GM21723 (cell line): ENCODE measurements at regions not wholly inside any gene's neighbourhood (a gene's known extent, or its start where the extent isn't known, plus 50 kb on each side); places are given as distances from the start of the nearest gene placed in this dataset.
"Not testable (repeated sequence)": the region's sequence is repeated elsewhere in the genome, so short reads cannot be mapped to it uniquely, and the experiment has no call there.

Source experiments
- ATAC-seq: cut with Tn5 transposase; IDR thresholded peaks from one replicate; pipeline ENCODE4 v1.9.1; 2021; ENCODE audit warnings: mild to moderate bottlenecking, moderate library complexity; ENCODE audit not compliant: unreplicated experiment

GRCh38 chr2:20499387-20499786 lies 52.5 kb downstream of the RHOB start:
- no peak for ATAC-seq

- ATAC-seq: no peak
Measured at GRCh38 chr2:20501974-20502373, 55.1 kb downstream of the RHOB start.

- not testable (repeated sequence) for ATAC-seq
Measured at GRCh38 chr2:20502496-20502895, 55.6 kb downstream of the RHOB start.

- no peak for ATAC-seq
Measured at GRCh38 chr2:20504174-20504573, 57.3 kb downstream of the RHOB start.

GRCh38 chr2:20506201-20506685 lies 59.4 kb downstream of the RHOB start:
- ATAC-seq: no peak

GRCh38 chr2:20507166-20507692 lies 60.4 kb downstream of the RHOB start:
- peak; percentile 97 for ATAC-seq

- ATAC-seq: no peak
Measured at GRCh38 chr2:20507711-20508110, 60.8 kb downstream of the RHOB start.

GRCh38 chr2:20509301-20509769 lies 62.5 kb downstream of the RHOB start:
- ATAC-seq: no peak

- ATAC-seq: no peak
Measured at GRCh38 chr2:20509770-20510490, 63.1 kb downstream of the RHOB start.

- ATAC-seq: no peak
Measured at GRCh38 chr2:20511130-20511529, 64.3 kb downstream of the RHOB start.

GRCh38 chr2:20512061-20512605 lies 65.3 kb downstream of the RHOB start:
- no peak for ATAC-seq

GRCh38 chr2:20513946-20514345 lies 67.1 kb downstream of the RHOB start:
- no peak for ATAC-seq

- ATAC-seq: no peak
Measured at GRCh38 chr2:20514596-20515269, 67.9 kb downstream of the RHOB start.

- ATAC-seq: no peak
Measured at GRCh38 chr2:20515290-20516220, 68.7 kb downstream of the RHOB start.

GRCh38 chr2:20516291-20516645 lies 69.4 kb downstream of the RHOB start:
- no peak for ATAC-seq

GRCh38 chr2:20516646-20517341 lies 69.9 kb downstream of the RHOB start:
- ATAC-seq: peak; percentile 94

- ATAC-seq: no peak
Measured at GRCh38 chr2:20519309-20519708, 72.4 kb downstream of the RHOB start.

- no peak for ATAC-seq
Measured at GRCh38 chr2:20520128-20520527, 73.3 kb downstream of the RHOB start.

- ATAC-seq: no peak
Measured at GRCh38 chr2:20521193-20521592, 74.3 kb downstream of the RHOB start.

GRCh38 chr2:20521682-20522189 lies 74.9 kb downstream of the RHOB start:
- ATAC-seq: no peak
